LNCaP clone FGC (cell line): ENCODE measurements at regions not wholly inside any gene's neighbourhood (a gene's known extent, or its start where the extent isn't known, plus 50 kb on each side); places are given as distances from the start of the nearest gene placed in this dataset.

Source experiments
- DNase-seq: peaks from one replicate; pipeline ENCODE4 v3.0.0-alpha.2; 2011; ENCODE audit warnings: low read depth
- H3K4me3 ChIP-seq: 2 replicates; pipeline ENCODE4 v1.5.1; 2011; ENCODE audit warnings: mild to moderate bottlenecking, low read depth, low read length, control low read depth
- CTCF ChIP-seq: IDR thresholded peaks from 2 replicates; pipeline ENCODE4 v1.5.1; 2012; ENCODE audit warnings: mild to moderate bottlenecking; ENCODE audit not compliant: control insufficient read depth, insufficient read depth; ENCODE audit errors: extremely low read depth

GRCh38 chr2:234587341-234588053, 90.6 kb upstream of the ARL4C start:
- no peak for DNase-seq
- no peak for TF ChIP-seq CTCF
- H3K4me3 ChIP-seq: no peak overlapping the region

DNA sequence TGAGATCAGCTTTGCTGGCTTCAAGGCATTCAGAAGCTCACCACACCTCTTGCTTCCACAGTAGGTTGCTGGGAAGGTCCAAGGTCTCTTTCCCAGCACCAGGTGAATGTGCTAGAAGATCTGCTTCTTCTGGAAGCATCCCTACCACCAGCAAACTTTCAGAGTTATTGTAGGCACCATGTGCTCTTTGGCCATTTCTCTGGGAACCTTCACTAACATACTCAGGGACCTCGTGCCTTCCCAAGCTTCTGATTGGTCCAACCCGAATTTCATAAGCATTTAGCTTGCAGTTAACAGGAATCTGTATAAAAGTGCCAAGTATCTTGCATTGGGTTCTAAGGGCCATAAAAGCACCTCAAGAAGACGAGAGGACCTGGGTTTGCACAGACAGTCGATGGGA, 86.5 kb upstream of the ARL4C start:
- DNase-seq: no peak
- no peak overlapping the region for H3K4me3 ChIP-seq

DNA sequence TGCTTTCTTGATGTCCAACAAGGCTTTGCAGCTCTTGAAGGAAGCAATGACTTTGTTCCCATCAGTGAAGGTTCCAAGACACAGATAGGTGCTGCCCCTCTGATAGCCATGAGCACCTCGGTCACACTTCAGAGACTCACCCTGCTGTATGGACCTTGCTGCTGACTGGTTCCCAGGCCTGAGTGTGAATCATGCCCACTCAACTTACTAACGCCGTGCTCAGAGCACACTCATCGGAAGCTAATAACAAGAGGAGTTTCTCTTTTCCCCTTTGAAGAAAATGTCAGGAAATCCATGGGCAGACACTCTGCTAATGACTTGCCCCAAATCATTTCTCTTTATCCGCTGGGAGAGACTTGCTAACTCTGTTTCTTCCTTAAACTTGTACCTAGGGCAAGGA, 83.8 kb upstream of the ARL4C start:
- no peak for DNase-seq
- H3K4me3 ChIP-seq: no peak overlapping the region
- TF ChIP-seq CTCF: no peak

More for the DNA sequence above, 86.5 kb upstream of the ARL4C start:
- TF ChIP-seq CTCF: no peak

GRCh38 chr2:234579231-234579962, 82.5 kb upstream of the ARL4C start:
- TF ChIP-seq CTCF: no peak
- H3K4me3 ChIP-seq: no peak overlapping the region
- DNase-seq: no peak

- TF ChIP-seq CTCF: no peak
- no peak for DNase-seq
- H3K4me3 ChIP-seq: no peak overlapping the region
Measured at GRCh38 chr2:234578389-234578788, 81.5 kb upstream of the ARL4C start.

DNA sequence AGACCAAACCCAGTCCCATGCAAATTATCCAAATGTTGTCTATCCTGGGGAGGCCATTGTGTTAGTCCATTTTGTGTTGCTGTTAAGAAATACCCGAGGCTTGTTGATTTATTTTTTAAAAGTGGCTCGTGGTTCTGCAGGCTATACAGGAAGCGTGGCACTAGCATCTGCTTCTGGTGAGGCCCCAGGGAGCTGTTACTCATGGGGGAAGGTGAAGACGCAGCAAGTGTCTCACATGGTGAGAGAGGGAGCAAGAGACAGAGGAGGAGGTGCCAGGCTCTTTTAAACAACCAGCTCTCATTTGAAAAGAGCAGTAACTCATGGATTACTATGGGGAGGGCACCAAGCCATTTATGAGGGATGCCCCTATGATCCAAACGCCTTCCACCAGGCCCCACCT, 80.3 kb upstream of the ARL4C start:
- no peak for TF ChIP-seq CTCF
- no peak overlapping the region for H3K4me3 ChIP-seq
- DNase-seq: no peak
